ENCODE measurements at regions not wholly inside any gene's neighbourhood (a gene's known extent, or its start where the extent isn't known, plus 50 kb on each side); places are given as distances from the start of the nearest gene placed in this dataset.

GRCh38 chr12:90211017-90211416 is 502.4 kb upstream of the ATP2B1 start:
- TF ChIP-seq, protein P1, sequence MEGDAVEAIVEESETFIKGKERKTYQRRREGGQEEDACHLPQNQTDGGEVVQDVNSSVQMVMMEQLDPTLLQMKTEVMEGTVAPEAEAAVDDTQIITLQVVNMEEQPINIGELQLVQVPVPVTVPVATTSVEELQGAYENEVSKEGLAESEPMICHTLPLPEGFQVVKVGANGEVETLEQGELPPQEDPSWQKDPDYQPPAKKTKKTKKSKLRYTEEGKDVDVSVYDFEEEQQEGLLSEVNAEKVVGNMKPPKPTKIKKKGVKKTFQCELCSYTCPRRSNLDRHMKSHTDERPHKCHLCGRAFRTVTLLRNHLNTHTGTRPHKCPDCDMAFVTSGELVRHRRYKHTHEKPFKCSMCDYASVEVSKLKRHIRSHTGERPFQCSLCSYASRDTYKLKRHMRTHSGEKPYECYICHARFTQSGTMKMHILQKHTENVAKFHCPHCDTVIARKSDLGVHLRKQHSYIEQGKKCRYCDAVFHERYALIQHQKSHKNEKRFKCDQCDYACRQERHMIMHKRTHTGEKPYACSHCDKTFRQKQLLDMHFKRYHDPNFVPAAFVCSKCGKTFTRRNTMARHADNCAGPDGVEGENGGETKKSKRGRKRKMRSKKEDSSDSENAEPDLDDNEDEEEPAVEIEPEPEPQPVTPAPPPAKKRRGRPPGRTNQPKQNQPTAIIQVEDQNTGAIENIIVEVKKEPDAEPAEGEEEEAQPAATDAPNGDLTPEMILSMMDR (IDR thresholded peaks at IDR 0.05; ENCODE audit: insufficient read depth, low read depth, low read length), result no peak
- TF ChIP-seq EZH2 (IDR thresholded peaks at IDR 0.05; ENCODE audit: insufficient read depth, low read length), result no peak
